A549 (cell line): ENCODE measurements at regions not wholly inside any gene's neighbourhood (a gene's known extent, or its start where the extent isn't known, plus 50 kb on each side); places are given as distances from the start of the nearest gene placed in this dataset.

Experiments used
- BHLHE40 ChIP-seq: IDR thresholded peaks from 2 replicates; pipeline ENCODE4 v1.6.1; 2012; ENCODE audit warnings: low read depth, low read length, inconsistent platforms
- EP300 ChIP-seq, 2 experiments: fragments of >200 bp; sonication (Bioruptor Twin); formaldehyde crosslinking; IDR thresholded peaks; 2 replicates in 1 of 2; 3 replicates in 1 of 2; pipeline ENCODE4 v1.6.1; 2016 to 2017
- JUN ChIP-seq, 2 experiments: fragments of >200 bp; sonication (Bioruptor Twin); formaldehyde crosslinking; IDR thresholded peaks; 2 replicates in 1 of 2; 3 replicates in 1 of 2; pipeline ENCODE4 v1.6.1; 2016 to 2017
- KDM1A ChIP-seq: fragments of 200-600 bp; sonication (generic); IDR thresholded peaks from 2 replicates; pipeline ENCODE4 v1.6.1; 2016; ENCODE audit warnings: low read depth, mild to moderate bottlenecking
- MAFK ChIP-seq: fragments of 450-650 bp; IDR thresholded peaks from 2 replicates; pipeline ENCODE4 v1.6.1; 2014; ENCODE audit not compliant: partially characterized antibody
- MYC ChIP-seq: IDR thresholded peaks from 2 replicates; pipeline ENCODE4 v1.6.1; 2012; ENCODE audit warnings: mild to moderate bottlenecking, inconsistent platforms, low read length, improper control_type of control experiment, borderline replicate concordance
- NPAS2 ChIP-seq: fragments of 250-450 bp; sonication (Bioruptor Pico); IDR thresholded peaks from 2 replicates; pipeline ENCODE4 v1.8.0; 2022; ENCODE audit warnings: mild to moderate bottlenecking, moderate library complexity, borderline replicate concordance
- PHF8 ChIP-seq: fragments of 200-600 bp; sonication (generic); IDR thresholded peaks from 2 replicates; pipeline ENCODE4 v1.6.1; 2016; ENCODE audit warnings: low read depth, mild to moderate bottlenecking, antibody characterized with exemption, moderate library complexity, borderline replicate concordance
- POLR2A ChIP-seq: IDR thresholded peaks from 2 replicates; pipeline ENCODE4 v1.6.1; 2012; ENCODE audit warnings: mild to moderate bottlenecking, low read length
- RAD21 ChIP-seq, 2 experiments: fragments of >200 bp in 1 of 2; sonication (Bioruptor Twin) in 1 of 2; formaldehyde crosslinking in 1 of 2; IDR thresholded peaks in 1 of 2; conservative IDR thresholded peaks in 1 of 2; 2 replicates in 1 of 2; 3 replicates in 1 of 2; pipeline ENCODE4 v1.6.1; 2012 to 2018; ENCODE audit warnings: inconsistent platforms in 1 of 2
- RCOR1 ChIP-seq: fragments of 150-350 bp; IDR thresholded peaks from 2 replicates; pipeline ENCODE4 v1.6.1; 2014; ENCODE audit warnings: antibody characterized with exemption, low read length, low read depth
- ZFP36 ChIP-seq: fragments of 450-650 bp; IDR thresholded peaks from 2 replicates; pipeline ENCODE4 v1.6.1; 2014; ENCODE audit warnings: borderline replicate concordance; ENCODE audit not compliant: partially characterized antibody
- TF ChIP-seq, protein P1 (sequence below): fragments of >200 bp; sonication (Bioruptor Twin); formaldehyde crosslinking; IDR thresholded peaks from 3 replicates; pipeline ENCODE4 v1.5.1; 2016

DNA sequence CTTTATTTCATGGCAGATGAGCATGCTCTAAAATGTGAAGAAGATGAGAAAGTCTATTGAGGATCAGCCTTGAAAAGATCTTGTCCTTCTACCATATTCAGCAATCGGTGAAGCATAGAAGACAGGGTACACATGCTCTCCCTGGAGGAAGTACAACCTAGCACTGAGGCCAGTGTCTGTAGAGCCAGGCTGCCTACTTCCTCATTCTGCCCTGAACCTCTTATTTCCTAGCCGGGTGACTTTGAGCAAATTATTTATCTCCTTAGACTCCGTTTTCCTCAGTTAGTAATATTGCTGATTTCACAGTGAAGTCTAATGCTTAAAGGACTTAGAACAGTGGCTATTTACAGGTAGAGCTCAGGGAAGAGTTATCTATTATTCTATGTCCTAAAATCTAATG, 58.4 kb downstream of the TMEM100 start:
- TF ChIP-seq, protein P1, sequence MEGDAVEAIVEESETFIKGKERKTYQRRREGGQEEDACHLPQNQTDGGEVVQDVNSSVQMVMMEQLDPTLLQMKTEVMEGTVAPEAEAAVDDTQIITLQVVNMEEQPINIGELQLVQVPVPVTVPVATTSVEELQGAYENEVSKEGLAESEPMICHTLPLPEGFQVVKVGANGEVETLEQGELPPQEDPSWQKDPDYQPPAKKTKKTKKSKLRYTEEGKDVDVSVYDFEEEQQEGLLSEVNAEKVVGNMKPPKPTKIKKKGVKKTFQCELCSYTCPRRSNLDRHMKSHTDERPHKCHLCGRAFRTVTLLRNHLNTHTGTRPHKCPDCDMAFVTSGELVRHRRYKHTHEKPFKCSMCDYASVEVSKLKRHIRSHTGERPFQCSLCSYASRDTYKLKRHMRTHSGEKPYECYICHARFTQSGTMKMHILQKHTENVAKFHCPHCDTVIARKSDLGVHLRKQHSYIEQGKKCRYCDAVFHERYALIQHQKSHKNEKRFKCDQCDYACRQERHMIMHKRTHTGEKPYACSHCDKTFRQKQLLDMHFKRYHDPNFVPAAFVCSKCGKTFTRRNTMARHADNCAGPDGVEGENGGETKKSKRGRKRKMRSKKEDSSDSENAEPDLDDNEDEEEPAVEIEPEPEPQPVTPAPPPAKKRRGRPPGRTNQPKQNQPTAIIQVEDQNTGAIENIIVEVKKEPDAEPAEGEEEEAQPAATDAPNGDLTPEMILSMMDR, result no peak
- TF ChIP-seq BHLHE40, result no peak
- TF ChIP-seq POLR2A, result no peak
- TF ChIP-seq MAFK, result no peak
- no peak for TF ChIP-seq EP300 (IDR thresholded peaks at IDR 0.05)
- no peak for TF ChIP-seq NPAS2 (CRISPR knock-in tag)
- TF ChIP-seq PHF8, result no peak
- no peak for TF ChIP-seq MYC
- no peak for TF ChIP-seq RCOR1
- TF ChIP-seq RAD21 (conservative IDR thresholded peaks at IDR 0.05 in 1 of 2, IDR thresholded peaks at IDR 0.05 in 1 of 2), result no peak
- no peak for TF ChIP-seq ZFP36
- no peak for TF ChIP-seq JUN (IDR thresholded peaks at IDR 0.05)
- no peak for TF ChIP-seq KDM1A
